OCI-LY1 (cell line): ENCODE measurements at regions not wholly inside any gene's neighbourhood (a gene's known extent, or its start where the extent isn't known, plus 50 kb on each side); places are given as distances from the start of the nearest gene placed in this dataset.
"Not testable (repeated sequence)": the region's sequence is repeated elsewhere in the genome, so short reads cannot be mapped to it uniquely, and the experiment has no call there.

Experiments used
- H2AFZ ChIP-seq: fragments of 200-600 bp; sonication (generic), shearing (Covaris generic); 2 replicates; pipeline ENCODE4 v1.6.0; 2014; ENCODE audit warnings: antibody characterized with exemption, mild to moderate bottlenecking, low read length
- H3F3A ChIP-seq: fragments of 200-600 bp; sonication (generic), shearing (Covaris generic); 2 replicates; pipeline ENCODE4 v1.6.0; 2014; ENCODE audit warnings: mild to moderate bottlenecking, antibody characterized with exemption, low read length, moderate library complexity; ENCODE audit not compliant: insufficient read depth
- H3K27ac ChIP-seq: fragments of 200-600 bp; sonication (generic); 2 replicates; pipeline ENCODE4 v1.5.1; 2014; ENCODE audit warnings: low read length, mixed run types, mild to moderate bottlenecking, low read depth; ENCODE audit not compliant: poor library complexity, severe bottlenecking
- H3K27me3 ChIP-seq: fragments of 200-600 bp; sonication (generic); 2 replicates; pipeline ENCODE4 v1.6.0; 2014; ENCODE audit warnings: antibody characterized with exemption, mild to moderate bottlenecking, low read length, moderate library complexity; ENCODE audit not compliant: insufficient read depth
- H3K36me3 ChIP-seq: fragments of 200-600 bp; sonication (generic); 2 replicates; pipeline ENCODE4 v1.6.1; 2014; ENCODE audit warnings: mild to moderate bottlenecking, antibody characterized with exemption, low read length, moderate library complexity, mixed read lengths; ENCODE audit not compliant: insufficient read depth
- H3K4me1 ChIP-seq: fragments of 200-600 bp; sonication (generic); 2 replicates; pipeline ENCODE4 v1.5.1; 2014; ENCODE audit warnings: mild to moderate bottlenecking, low read length, moderate library complexity; ENCODE audit not compliant: insufficient read depth, severe bottlenecking
- H3K4me2 ChIP-seq: fragments of 200-600 bp; sonication (generic), shearing (Covaris generic); 2 replicates; pipeline ENCODE4 v1.6.1; 2014; ENCODE audit warnings: low read length
- H3K4me3 ChIP-seq: fragments of 200-600 bp; sonication (generic); 2 replicates; pipeline ENCODE4 v1.5.1; 2014; ENCODE audit warnings: low read length, low read depth, mild to moderate bottlenecking, mixed read lengths; ENCODE audit not compliant: poor library complexity, severe bottlenecking
- H3K79me2 ChIP-seq: fragments of 200-600 bp; shearing (Covaris generic); 2 replicates; pipeline ENCODE4 v1.6.1; 2016; ENCODE audit warnings: mixed run types, low read length, mixed read lengths; ENCODE audit not compliant: insufficient read depth
- H3K9ac ChIP-seq: fragments of 200-600 bp; sonication (generic), shearing (Covaris generic); 2 replicates; pipeline ENCODE4 v1.6.1; 2014; ENCODE audit warnings: mild to moderate bottlenecking, low read length, mixed read lengths
- H3K9me2 ChIP-seq: fragments of 200-600 bp; sonication (generic), shearing (Covaris generic); 2 replicates; pipeline ENCODE4 v1.6.1; 2014; ENCODE audit warnings: low read depth, mild to moderate bottlenecking, low read length, mixed read lengths
- H3K9me3 ChIP-seq: fragments of 200-600 bp; shearing (Covaris generic); 2 replicates; pipeline ENCODE4 v1.6.1; 2014; ENCODE audit warnings: low read length, mixed read lengths
- H4K20me1 ChIP-seq: fragments of 200-600 bp; sonication (generic), shearing (Covaris generic); 2 replicates; pipeline ENCODE4 v1.6.0; 2016; ENCODE audit warnings: mild to moderate bottlenecking, low read length; ENCODE audit not compliant: insufficient read depth
- EZH2 ChIP-seq: fragments of 200-600 bp; sonication (generic), shearing (Covaris generic); IDR thresholded peaks from 2 replicates; pipeline ENCODE4 v1.8.0; 2017; ENCODE audit warnings: borderline replicate concordance, mixed run types, mild to moderate bottlenecking, antibody characterized with exemption, low read length, moderate library complexity, mixed read lengths
- TF ChIP-seq, protein P1 (sequence below): fragments of 200-600 bp; sonication (generic), shearing (Covaris generic); IDR thresholded peaks from 2 replicates; pipeline ENCODE4 v1.5.1; 2017; ENCODE audit warnings: mild to moderate bottlenecking, antibody characterized with exemption, low read length, moderate library complexity, mixed read lengths

GRCh38 chrY:18909846-18910245 lies 136.3 kb upstream of the HSFY2 start:
- Histone ChIP-seq H2AFZ (no peak overlapping the region), H3K4me2 (no peak overlapping the region), H3K9me3 (no peaks in the 10 kb centered on the region), H3K79me2 (no peaks in the 10 kb centered on the region), H3K9me2 (no peaks in the 10 kb centered on the region), H3F3A (no peaks in the 10 kb centered on the region), H3K4me1 (no peaks in the 10 kb centered on the region), H4K20me1 (no peaks in the 10 kb centered on the region), H3K27me3 (no peaks in the 10 kb centered on the region), H3K4me3 (no peak overlapping the region), H3K27ac (no peak overlapping the region), H3K36me3 (no peaks in the 10 kb centered on the region), H3K9ac (no peak overlapping the region)
- TF ChIP-seq, protein P1, sequence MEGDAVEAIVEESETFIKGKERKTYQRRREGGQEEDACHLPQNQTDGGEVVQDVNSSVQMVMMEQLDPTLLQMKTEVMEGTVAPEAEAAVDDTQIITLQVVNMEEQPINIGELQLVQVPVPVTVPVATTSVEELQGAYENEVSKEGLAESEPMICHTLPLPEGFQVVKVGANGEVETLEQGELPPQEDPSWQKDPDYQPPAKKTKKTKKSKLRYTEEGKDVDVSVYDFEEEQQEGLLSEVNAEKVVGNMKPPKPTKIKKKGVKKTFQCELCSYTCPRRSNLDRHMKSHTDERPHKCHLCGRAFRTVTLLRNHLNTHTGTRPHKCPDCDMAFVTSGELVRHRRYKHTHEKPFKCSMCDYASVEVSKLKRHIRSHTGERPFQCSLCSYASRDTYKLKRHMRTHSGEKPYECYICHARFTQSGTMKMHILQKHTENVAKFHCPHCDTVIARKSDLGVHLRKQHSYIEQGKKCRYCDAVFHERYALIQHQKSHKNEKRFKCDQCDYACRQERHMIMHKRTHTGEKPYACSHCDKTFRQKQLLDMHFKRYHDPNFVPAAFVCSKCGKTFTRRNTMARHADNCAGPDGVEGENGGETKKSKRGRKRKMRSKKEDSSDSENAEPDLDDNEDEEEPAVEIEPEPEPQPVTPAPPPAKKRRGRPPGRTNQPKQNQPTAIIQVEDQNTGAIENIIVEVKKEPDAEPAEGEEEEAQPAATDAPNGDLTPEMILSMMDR = no peak
- no peak for TF ChIP-seq EZH2

GRCh38 chrY:18906198-18906597 lies 132.7 kb upstream of the HSFY2 start:
- not testable (repeated sequence) for H3K4me3 ChIP-seq, H3K4me1 ChIP-seq, H3K9ac ChIP-seq, H3K36me3 ChIP-seq, H4K20me1 ChIP-seq, H3F3A ChIP-seq, H3K27ac ChIP-seq, H3K9me2 ChIP-seq, H3K9me3 ChIP-seq, H3K4me2 ChIP-seq, H2AFZ ChIP-seq, H3K27me3 ChIP-seq, H3K79me2 ChIP-seq

DNA sequence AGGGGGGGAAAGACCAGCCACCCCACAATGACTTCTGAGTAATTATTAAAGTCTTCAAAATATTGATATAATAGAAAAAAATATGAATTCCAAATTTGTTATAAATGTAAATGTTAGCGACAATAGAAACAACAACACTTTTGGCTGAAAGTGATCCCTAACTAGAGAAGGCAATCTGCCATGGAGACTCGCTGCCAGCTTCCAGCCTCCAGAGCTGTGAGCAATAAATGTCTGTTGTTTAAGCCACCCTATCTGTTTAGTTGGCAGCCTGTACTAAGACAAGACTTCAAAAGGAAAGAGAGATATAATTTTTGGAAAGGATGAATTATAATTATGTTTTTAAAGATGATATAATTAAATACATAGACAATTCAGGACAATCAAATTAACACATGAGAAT lies 130.8 kb upstream of the HSFY2 start:
- Histone ChIP-seq H3K27ac (no peak overlapping the region), H3K9me3 (no peaks in the 10 kb centered on the region), H2AFZ (no peak overlapping the region), H3K9me2 (no peaks in the 10 kb centered on the region), H4K20me1 (no peaks in the 10 kb centered on the region), H3K4me2 (no peak overlapping the region), H3F3A (no peaks in the 10 kb centered on the region), H3K4me3 (no peak overlapping the region), H3K27me3 (no peaks in the 10 kb centered on the region), H3K4me1 (no peaks in the 10 kb centered on the region), H3K79me2 (no peaks in the 10 kb centered on the region), H3K9ac (no peak overlapping the region), H3K36me3 (no peaks in the 10 kb centered on the region)
- TF ChIP-seq, protein P1 = no peak
- TF ChIP-seq EZH2 = no peak

- no peaks in the 10 kb centered on the region for H3K79me2 ChIP-seq
- no peaks in the 10 kb centered on the region for H3K9me2 ChIP-seq
- H3K4me3 ChIP-seq = no peak overlapping the region
- no peaks in the 10 kb centered on the region for H3F3A ChIP-seq
- no peaks in the 10 kb centered on the region for H3K4me1 ChIP-seq
- H2AFZ ChIP-seq = no peak overlapping the region
- H3K4me2 ChIP-seq = no peak overlapping the region
- H3K9ac ChIP-seq = no peak overlapping the region
- no peaks in the 10 kb centered on the region for H3K9me3 ChIP-seq
- no peaks in the 10 kb centered on the region for H3K36me3 ChIP-seq
- no peaks in the 10 kb centered on the region for H4K20me1 ChIP-seq
- no peaks in the 10 kb centered on the region for H3K27me3 ChIP-seq
- TF ChIP-seq EZH2 = no peak
- TF ChIP-seq, protein P1 = no peak
- no peak overlapping the region for H3K27ac ChIP-seq
Observed at GRCh38 chrY:18891994-18892393, 118.5 kb upstream of the HSFY2 start.
